ENCODE measurements at regions not wholly inside any gene's neighbourhood (a gene's known extent, or its start where the extent isn't known, plus 50 kb on each side); places are given as distances from the start of the nearest gene placed in this dataset.
"Not testable (repeated sequence)": the region's sequence is repeated elsewhere in the genome, so short reads cannot be mapped to it uniquely, and the experiment has no call there.

DNA sequence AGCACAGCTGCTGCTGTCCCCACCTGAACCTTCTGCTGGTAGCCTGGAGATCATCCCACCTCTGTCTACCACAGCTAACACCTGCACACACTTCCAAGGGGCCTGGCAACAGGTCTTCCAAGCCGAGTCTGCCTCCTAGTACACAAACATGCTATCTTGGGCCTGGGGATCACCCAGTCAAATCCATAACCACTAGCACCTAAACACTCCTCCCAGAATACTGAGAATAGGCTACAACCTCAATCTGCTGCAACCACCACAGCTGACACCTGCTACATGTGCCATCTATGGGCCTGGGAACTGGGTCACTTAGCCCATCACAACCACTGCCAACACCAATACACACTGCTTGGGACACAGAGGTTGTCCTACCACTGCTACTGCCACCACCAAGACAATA lies 362.8 kb upstream of the ARPP21 start:
- Histone ChIP-seq H3K36me3 (no peaks in the 10 kb centered on the region), H3K9me3 (ENCODE audit: severe bottlenecking) (no peaks in the 10 kb centered on the region), H3K27ac (no peak overlapping the region), H3K4me3 (ENCODE audit: low read depth, low read length) (no peak overlapping the region), H3K27me3 (ENCODE audit: insufficient read depth, low read depth, severe bottlenecking) (no peaks in the 10 kb centered on the region)
- DNase-seq: no peak
- TF ChIP-seq, protein P1, sequence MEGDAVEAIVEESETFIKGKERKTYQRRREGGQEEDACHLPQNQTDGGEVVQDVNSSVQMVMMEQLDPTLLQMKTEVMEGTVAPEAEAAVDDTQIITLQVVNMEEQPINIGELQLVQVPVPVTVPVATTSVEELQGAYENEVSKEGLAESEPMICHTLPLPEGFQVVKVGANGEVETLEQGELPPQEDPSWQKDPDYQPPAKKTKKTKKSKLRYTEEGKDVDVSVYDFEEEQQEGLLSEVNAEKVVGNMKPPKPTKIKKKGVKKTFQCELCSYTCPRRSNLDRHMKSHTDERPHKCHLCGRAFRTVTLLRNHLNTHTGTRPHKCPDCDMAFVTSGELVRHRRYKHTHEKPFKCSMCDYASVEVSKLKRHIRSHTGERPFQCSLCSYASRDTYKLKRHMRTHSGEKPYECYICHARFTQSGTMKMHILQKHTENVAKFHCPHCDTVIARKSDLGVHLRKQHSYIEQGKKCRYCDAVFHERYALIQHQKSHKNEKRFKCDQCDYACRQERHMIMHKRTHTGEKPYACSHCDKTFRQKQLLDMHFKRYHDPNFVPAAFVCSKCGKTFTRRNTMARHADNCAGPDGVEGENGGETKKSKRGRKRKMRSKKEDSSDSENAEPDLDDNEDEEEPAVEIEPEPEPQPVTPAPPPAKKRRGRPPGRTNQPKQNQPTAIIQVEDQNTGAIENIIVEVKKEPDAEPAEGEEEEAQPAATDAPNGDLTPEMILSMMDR (IDR thresholded peaks at IDR 0.05; ENCODE audit: low read depth, low read length): no peak

DNA sequence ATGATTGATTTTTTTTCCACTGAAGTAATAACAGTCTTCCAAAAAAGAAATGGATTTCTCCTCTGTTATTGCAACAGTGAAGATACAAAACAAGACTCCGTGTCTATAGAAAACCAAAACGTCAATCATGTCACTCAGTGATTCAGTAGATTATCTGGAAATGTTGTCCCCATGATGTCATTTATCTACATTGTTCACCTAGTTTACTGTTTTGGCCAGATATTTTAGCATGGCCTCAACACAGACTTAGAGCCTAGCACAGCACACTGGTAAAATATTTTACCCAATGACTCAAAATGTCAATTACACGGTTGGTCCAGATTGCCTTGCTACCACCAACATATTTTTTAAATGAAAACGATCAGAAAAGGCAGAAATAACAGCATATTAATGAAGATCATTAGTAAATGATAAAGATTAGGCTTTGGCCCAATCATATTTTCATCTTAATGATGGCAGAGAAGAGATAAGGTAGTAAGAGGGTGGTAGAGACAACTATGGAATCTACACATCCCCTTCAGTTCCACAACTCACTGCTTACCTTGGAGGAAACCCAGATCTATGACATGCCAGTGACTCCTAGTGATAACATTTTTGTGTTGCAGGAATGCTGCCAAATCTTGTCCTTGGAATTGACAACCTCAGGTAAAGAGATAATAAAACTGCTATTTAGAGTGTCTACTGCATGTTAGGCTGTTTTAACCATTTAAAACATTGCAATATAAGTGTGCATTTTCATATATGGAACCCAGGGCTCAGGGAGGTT lies 347.7 kb upstream of the ARPP21 start:
- no peaks in the 10 kb centered on the region for H3K27me3 ChIP-seq (ENCODE audit: insufficient read depth, low read depth, severe bottlenecking)
- DNase-seq: no peak
- no peaks in the 10 kb centered on the region for H3K36me3 ChIP-seq
- no peaks in the 10 kb centered on the region for H3K9me3 ChIP-seq (ENCODE audit: severe bottlenecking)
- no peak overlapping the region for H3K27ac ChIP-seq
- TF ChIP-seq, protein P1 (IDR thresholded peaks at IDR 0.05; ENCODE audit: low read depth, low read length): no peak
- H3K4me3 ChIP-seq (ENCODE audit: low read depth, low read length): no peak overlapping the region

DNA sequence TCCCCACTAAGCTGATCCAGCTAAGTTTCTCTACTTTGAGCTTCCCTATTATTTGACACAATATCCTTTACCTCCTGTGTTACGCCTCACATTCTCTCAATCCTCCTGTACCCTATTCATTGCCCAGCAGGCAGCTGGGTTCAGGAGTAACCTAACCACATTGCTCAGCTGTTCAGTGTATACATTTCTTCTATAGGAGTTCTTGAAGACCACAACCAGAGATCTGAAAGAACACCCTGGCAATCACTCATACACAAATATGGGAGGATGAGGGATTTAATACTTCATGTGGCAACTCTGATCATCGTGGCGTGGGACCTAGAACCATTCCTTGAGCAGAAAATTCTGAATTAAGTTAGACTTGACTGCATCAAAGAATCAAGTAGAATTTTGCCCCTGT lies 346.8 kb upstream of the ARPP21 start:
- DNase-seq: no peak
- Histone ChIP-seq H3K9me3 (ENCODE audit: severe bottlenecking) (no peaks in the 10 kb centered on the region), H3K36me3 (no peaks in the 10 kb centered on the region), H3K27ac (no peak overlapping the region), H3K4me3 (ENCODE audit: low read depth, low read length) (no peak overlapping the region), H3K27me3 (ENCODE audit: insufficient read depth, low read depth, severe bottlenecking) (no peaks in the 10 kb centered on the region)
- TF ChIP-seq, protein P1 (IDR thresholded peaks at IDR 0.05; ENCODE audit: low read depth, low read length): no peak

DNA sequence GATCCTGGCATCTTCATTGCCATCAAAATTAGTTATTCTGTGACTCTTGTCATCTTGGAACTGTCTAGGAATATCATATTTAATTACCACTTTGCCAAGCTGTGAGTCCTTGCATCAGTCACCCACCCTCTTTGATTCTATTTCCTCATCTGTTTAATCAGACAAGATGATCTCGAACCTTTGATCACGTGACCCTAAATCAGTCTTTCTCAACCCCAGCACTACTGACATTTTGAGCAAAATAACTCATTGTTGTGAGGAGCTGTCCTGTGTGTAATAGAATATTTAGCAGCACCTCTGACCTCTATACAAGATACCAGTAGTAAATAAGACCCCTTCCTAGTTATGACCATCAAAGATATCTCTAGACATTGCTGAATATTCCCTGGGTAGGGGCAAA lies 343.4 kb upstream of the ARPP21 start:
- H3K27ac ChIP-seq: no peak overlapping the region
- H3K9me3 ChIP-seq (ENCODE audit: severe bottlenecking): no peaks in the 10 kb centered on the region
- DNase-seq: no peak
- no peaks in the 10 kb centered on the region for H3K36me3 ChIP-seq
- TF ChIP-seq, protein P1 (IDR thresholded peaks at IDR 0.05; ENCODE audit: low read depth, low read length): no peak
- H3K4me3 ChIP-seq (ENCODE audit: low read depth, low read length): no peak overlapping the region
- H3K27me3 ChIP-seq (ENCODE audit: insufficient read depth, low read depth, severe bottlenecking): no peaks in the 10 kb centered on the region

DNA sequence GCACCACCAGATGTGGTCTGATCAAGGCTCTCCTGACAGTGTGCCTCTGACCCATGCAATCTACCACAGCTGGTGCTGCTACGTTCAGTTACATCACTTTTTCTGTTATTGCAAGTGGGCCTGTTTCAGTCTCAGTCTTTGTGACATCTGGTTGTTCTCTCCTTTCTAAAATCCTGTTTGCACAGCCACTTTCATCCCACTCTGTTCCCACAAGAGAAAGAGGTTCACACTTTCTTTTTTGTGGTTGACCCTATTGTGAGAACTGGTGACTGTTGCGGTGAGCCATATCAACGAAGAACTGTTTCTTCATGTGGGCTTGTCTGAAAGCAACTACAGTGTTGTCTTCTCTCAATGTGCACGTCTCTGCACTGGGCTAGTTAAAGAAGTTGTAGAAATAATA lies 342.8 kb upstream of the ARPP21 start:
- Histone ChIP-seq H3K9me3 (ENCODE audit: severe bottlenecking) (no peaks in the 10 kb centered on the region), H3K27ac (no peak overlapping the region), H3K27me3 (ENCODE audit: insufficient read depth, low read depth, severe bottlenecking) (no peaks in the 10 kb centered on the region), H3K4me3 (ENCODE audit: low read depth, low read length) (no peak overlapping the region), H3K36me3 (no peaks in the 10 kb centered on the region)
- DNase-seq: no peak
- TF ChIP-seq, protein P1 (IDR thresholded peaks at IDR 0.05; ENCODE audit: low read depth, low read length): no peak

DNA sequence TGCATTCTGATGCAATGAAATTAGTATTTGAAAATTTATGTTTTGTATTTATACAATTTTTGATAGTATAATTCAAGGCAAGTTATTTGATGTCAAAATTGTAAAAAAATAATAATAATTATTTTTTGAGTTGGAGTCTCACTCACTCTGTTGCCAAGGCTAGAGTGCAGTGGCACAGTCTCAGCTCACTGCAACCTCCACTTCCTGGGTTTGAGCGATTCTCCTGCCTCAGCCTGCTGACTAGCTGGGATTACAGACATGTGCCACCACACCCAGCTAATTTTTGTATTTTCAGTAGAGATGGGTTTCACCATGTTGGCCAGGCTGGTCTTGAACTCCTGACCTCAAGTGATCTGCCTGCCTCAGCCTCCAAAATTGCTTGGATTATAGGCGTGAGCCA lies 342.4 kb upstream of the ARPP21 start:
- H3K27ac ChIP-seq; H3K4me3 ChIP-seq (ENCODE audit: low read depth, low read length); H3K27me3 ChIP-seq (ENCODE audit: insufficient read depth, low read depth, severe bottlenecking); H3K9me3 ChIP-seq (ENCODE audit: severe bottlenecking); DNase-seq; H3K36me3 ChIP-seq: not testable (repeated sequence)

Measured in WERI-Rb-1 (cell line).